Loucy (cell line): ENCODE measurements at regions not wholly inside any gene's neighbourhood (a gene's known extent, or its start where the extent isn't known, plus 50 kb on each side); places are given as distances from the start of the nearest gene placed in this dataset.

Experiments
- CTCF ChIP-seq: fragments of 200-600 bp; sonication (generic); conservative IDR thresholded peaks from 2 replicates; pipeline ENCODE4 v1.5.1; 2014; ENCODE audit warnings: mild to moderate bottlenecking, antibody characterized with exemption, low read length
- EZH2phosphoT487 ChIP-seq: fragments of 200-600 bp; IDR thresholded peaks from 2 replicates; pipeline ENCODE4 v1.6.1; 2018; ENCODE audit warnings: antibody characterized with exemption, mild to moderate bottlenecking, moderate library complexity, borderline replicate concordance

GRCh38 chr2:51807229-51807628, 775.3 kb upstream of the NRXN1 start:
- no peak for TF ChIP-seq CTCF
- no peak for TF ChIP-seq EZH2phosphoT487
